LNCAP (cell line): ENCODE measurements at regions not wholly inside any gene's neighbourhood (a gene's known extent, or its start where the extent isn't known, plus 50 kb on each side); places are given as distances from the start of the nearest gene placed in this dataset.

ENCODE experiments used
- TF ChIP-seq, protein P1 (sequence below): fragments of 450-650 bp; IDR thresholded peaks from 2 replicates; pipeline ENCODE4 v1.5.1; 2017; ENCODE audit warnings: mild to moderate bottlenecking

- TF ChIP-seq, protein P1, sequence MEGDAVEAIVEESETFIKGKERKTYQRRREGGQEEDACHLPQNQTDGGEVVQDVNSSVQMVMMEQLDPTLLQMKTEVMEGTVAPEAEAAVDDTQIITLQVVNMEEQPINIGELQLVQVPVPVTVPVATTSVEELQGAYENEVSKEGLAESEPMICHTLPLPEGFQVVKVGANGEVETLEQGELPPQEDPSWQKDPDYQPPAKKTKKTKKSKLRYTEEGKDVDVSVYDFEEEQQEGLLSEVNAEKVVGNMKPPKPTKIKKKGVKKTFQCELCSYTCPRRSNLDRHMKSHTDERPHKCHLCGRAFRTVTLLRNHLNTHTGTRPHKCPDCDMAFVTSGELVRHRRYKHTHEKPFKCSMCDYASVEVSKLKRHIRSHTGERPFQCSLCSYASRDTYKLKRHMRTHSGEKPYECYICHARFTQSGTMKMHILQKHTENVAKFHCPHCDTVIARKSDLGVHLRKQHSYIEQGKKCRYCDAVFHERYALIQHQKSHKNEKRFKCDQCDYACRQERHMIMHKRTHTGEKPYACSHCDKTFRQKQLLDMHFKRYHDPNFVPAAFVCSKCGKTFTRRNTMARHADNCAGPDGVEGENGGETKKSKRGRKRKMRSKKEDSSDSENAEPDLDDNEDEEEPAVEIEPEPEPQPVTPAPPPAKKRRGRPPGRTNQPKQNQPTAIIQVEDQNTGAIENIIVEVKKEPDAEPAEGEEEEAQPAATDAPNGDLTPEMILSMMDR = no peak
These were observed 85.8 kb downstream of the COX18 start for GRCh38 chr4:72983709-72984108.

- TF ChIP-seq, protein P1 = no peak
These were observed 91.5 kb downstream of the COX18 start for GRCh38 chr4:72977936-72978485.

DNA sequence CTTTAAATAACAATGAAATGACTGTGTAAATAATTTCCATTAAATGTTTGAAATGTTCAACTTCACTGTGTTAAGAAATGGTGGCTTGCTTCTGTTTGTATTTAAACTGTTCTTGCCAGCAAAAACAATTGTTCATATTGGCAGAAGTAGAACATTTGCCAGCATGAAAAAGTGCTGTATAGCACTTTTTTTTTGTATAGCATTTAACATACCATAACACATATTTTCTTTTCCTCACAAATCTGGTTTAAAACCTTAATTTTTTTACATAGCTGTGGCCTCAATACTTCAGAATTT lies 94.1 kb downstream of the COX18 start:
- TF ChIP-seq, protein P1 = no peak

DNA sequence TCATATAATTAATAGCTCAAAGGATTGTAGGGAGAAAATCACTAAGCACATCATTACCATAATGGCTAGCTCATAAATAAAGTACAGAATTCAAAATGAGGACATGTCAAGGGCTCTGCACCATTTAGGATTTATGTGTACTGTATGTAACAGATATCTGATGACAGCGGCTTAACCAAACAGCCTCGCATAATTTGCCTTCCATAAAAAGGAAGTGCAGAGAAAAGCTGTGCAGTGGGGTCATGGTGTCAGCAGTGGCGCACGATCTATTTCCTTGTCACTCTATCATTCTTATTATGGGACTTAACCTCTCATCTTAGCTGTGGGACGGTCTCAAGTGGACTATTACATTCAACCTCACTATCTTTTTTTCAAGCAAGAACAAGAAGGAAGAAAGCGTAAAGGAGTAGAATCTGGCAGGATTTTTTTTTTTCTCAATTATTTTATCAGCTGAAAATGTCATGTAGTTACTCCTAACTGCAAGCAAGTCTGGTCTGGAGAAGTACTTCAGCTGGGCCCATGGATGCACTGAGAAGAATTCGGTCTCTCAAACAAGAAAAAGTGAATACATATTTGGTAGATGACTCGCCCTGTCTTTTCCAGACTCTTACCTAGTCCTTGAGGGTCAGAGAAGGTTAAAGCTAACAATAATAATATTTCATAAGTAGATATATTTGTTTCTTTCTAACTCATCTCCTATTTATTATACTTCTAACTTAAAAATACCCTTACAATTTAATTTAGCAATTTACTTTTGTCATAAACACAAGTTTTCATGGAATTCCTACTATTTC lies 94.6 kb downstream of the COX18 start:
- TF ChIP-seq, protein P1 = no peak

DNA sequence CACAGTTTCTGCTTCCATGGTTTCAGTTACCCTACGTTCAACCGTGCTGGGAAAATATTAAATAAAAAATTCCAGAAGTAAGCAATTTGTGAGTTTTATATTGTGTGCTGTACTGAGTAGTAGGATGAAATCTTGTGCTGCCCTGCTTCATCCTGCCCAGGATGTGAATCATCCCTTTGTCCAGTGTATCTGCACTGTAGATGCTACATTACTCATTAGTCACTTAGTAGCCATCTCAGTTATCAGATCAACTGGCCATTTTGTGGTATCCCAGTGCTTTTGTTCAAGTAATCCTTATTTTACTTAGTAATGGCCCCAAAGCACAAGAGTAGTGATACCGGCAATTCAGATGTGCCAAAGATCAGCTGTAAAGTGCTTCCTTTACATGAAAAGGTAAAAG lies 97.9 kb downstream of the COX18 start:
- TF ChIP-seq, protein P1 = no peak

DNA sequence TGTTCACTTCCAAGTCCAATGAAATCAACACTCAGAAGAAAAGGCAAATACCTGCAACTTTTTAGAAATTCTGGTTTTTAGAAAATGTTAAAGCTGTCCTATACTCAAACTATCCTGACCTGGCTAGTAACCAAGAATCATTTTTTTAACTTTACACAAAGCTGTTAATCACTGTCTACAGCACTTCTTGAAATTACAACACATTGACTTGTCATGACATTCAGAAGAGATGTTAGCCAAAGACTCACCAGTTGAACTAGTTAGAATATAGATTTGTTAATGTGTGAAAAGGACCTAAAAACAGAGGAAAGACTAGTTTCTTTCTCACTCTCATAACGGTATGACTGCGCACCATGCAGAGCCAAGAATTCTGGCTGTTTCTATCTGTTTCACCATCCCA lies 98.8 kb downstream of the COX18 start:
- TF ChIP-seq, protein P1 = no peak

- TF ChIP-seq, protein P1 = no peak
These were observed 99.5 kb downstream of the COX18 start for GRCh38 chr4:72969976-72970375.
